RWPE2 (cell line): ENCODE measurements at regions not wholly inside any gene's neighbourhood (a gene's known extent, or its start where the extent isn't known, plus 50 kb on each side); places are given as distances from the start of the nearest gene placed in this dataset.

ENCODE experiments used
- ATAC-seq: fragments of 200-7000 bp; cut with Tn5 transposase; 3 replicates; pipeline ENCODE4 v1.9.1; 2021; ENCODE audit warnings: low read depth
- DNase-seq: peaks from one replicate; pipeline ENCODE4 v3.0.0-alpha.2; 2020; ENCODE audit warnings: low spot score
- H3K27ac ChIP-seq: fragments of 450-650 bp; 2 replicates; pipeline ENCODE4 v1.5.1; 2017; ENCODE audit warnings: mild to moderate bottlenecking; ENCODE audit not compliant: poor library complexity, severe bottlenecking
- H3K27me3 ChIP-seq: fragments of 250-450 bp; sonication (Bioruptor Pico); 2 replicates; pipeline ENCODE4 v1.5.1; 2021; ENCODE audit warnings: mild to moderate bottlenecking, moderate library complexity; ENCODE audit not compliant: insufficient read depth, poor library complexity, severe bottlenecking
- H3K36me3 ChIP-seq: fragments of 250-450 bp; sonication (Bioruptor Pico); 2 replicates; pipeline ENCODE4 v1.5.1; 2020; ENCODE audit warnings: low read depth, mild to moderate bottlenecking, moderate library complexity
- H3K4me1 ChIP-seq: fragments of 250-450 bp; sonication (Bioruptor Pico); 2 replicates; pipeline ENCODE4 v1.5.1; 2021; ENCODE audit warnings: mild to moderate bottlenecking, moderate library complexity; ENCODE audit not compliant: insufficient read depth, poor library complexity, severe bottlenecking
- H3K4me3 ChIP-seq: fragments of 250-450 bp; sonication (Bioruptor Pico); 2 replicates; pipeline ENCODE4 v1.5.1; 2021; ENCODE audit warnings: mild to moderate bottlenecking, moderate library complexity; ENCODE audit not compliant: severe bottlenecking
- H3K9me3 ChIP-seq: fragments of 250-450 bp; sonication (Bioruptor Pico); 2 replicates; pipeline ENCODE4 v1.5.1; 2021; ENCODE audit warnings: mild to moderate bottlenecking, moderate library complexity; ENCODE audit not compliant: severe bottlenecking
- CTCF ChIP-seq: fragments of 450-650 bp; IDR thresholded peaks from one replicate; pipeline ENCODE4 v1.5.1; 2017; ENCODE audit warnings: mild to moderate bottlenecking, moderate library complexity; ENCODE audit not compliant: poor library complexity, severe bottlenecking

GRCh38 chr3:56911363-56911762, 109.6 kb upstream of the ARHGEF3 start:
- Histone ChIP-seq H3K36me3 (no peaks in the 10 kb centered on the region), H3K4me3 (no peak overlapping the region), H3K27me3 (no peaks in the 10 kb centered on the region), H3K4me1 (no peaks in the 10 kb centered on the region), H3K27ac (no peak overlapping the region), H3K9me3 (no peaks in the 10 kb centered on the region)
- no peak for DNase-seq
- ATAC-seq, result no peak
- TF ChIP-seq CTCF, result no peak

GRCh38 chr3:56909349-56909748, 107.6 kb upstream of the ARHGEF3 start:
- no peak for TF ChIP-seq CTCF
- Histone ChIP-seq H3K4me3 (no peak overlapping the region), H3K4me1 (no peaks in the 10 kb centered on the region), H3K27ac (no peak overlapping the region), H3K9me3 (no peaks in the 10 kb centered on the region), H3K36me3 (no peaks in the 10 kb centered on the region), H3K27me3 (no peaks in the 10 kb centered on the region)
- no peak for DNase-seq
- no peak for ATAC-seq

- Histone ChIP-seq H3K4me3 (no peak overlapping the region), H3K9me3 (no peaks in the 10 kb centered on the region), H3K27me3 (no peaks in the 10 kb centered on the region), H3K4me1 (no peaks in the 10 kb centered on the region), H3K36me3 (no peaks in the 10 kb centered on the region), H3K27ac (no peak overlapping the region)
- DNase-seq (no peak), ATAC-seq (no peak)
- TF ChIP-seq CTCF, result no peak
These were observed 106.3 kb upstream of the ARHGEF3 start for GRCh38 chr3:56908004-56908403.

- H3K9me3 ChIP-seq, result no peaks in the 10 kb centered on the region
- H3K36me3 ChIP-seq, result no peaks in the 10 kb centered on the region
- no peak overlapping the region for H3K27ac ChIP-seq
- ATAC-seq, result no peak
- no peaks in the 10 kb centered on the region for H3K27me3 ChIP-seq
- TF ChIP-seq CTCF, result no peak
- H3K4me1 ChIP-seq, result no peaks in the 10 kb centered on the region
- no peak for DNase-seq
- no peak overlapping the region for H3K4me3 ChIP-seq
These were observed 102.9 kb upstream of the ARHGEF3 start for GRCh38 chr3:56904552-56905215.

- ATAC-seq, result no peak
These were observed 101.6 kb upstream of the ARHGEF3 start for GRCh38 chr3:56903231-56903782.

More at GRCh38 chr3:56903231-56903782, 101.6 kb upstream of the ARHGEF3 start:
- Histone ChIP-seq H3K27ac (no peak overlapping the region), H3K27me3 (no peaks in the 10 kb centered on the region), H3K4me1 (no peaks in the 10 kb centered on the region), H3K36me3 (no peaks in the 10 kb centered on the region), H3K9me3 (no peaks in the 10 kb centered on the region), H3K4me3 (no peak overlapping the region)
- TF ChIP-seq CTCF, result no peak
- no peak for DNase-seq
